Thyroid gland (tissue), 4 donors: ENCODE measurements at regions not wholly inside any gene's neighbourhood (a gene's known extent, or its start where the extent isn't known, plus 50 kb on each side); places are given as distances from the start of the nearest gene placed in this dataset.

ENCODE experiments used
- POLR2A ChIP-seq, 2 donors: fragments of 450-650 bp; IDR thresholded peaks; one replicate each; pipeline ENCODE4 v1.6.1; 2017; ENCODE audit warnings: antibody characterized with exemption in 2 of 2, mild to moderate bottlenecking in 2 of 2, moderate library complexity in 1 of 2
- TF ChIP-seq, protein P1 (sequence below), 6 experiments: fragments of 200-600 bp in 3 of 6; fragments of 450-650 bp in 3 of 6; sonication (generic) in 3 of 6; IDR thresholded peaks; one replicate each; pipeline ENCODE4 v1.5.1; 2016 to 2019; ENCODE audit warnings: antibody characterized with exemption in 6 of 6, mild to moderate bottlenecking in 2 of 6, inconsistent platforms in 1 of 6, moderate library complexity in 1 of 6

GRCh38 chr6:82458147-82458546 lies 94.5 kb downstream of the TPBG start:
- TF ChIP-seq POLR2A (IDR thresholded peaks at IDR 0.05) = no peak
- TF ChIP-seq, protein P1, sequence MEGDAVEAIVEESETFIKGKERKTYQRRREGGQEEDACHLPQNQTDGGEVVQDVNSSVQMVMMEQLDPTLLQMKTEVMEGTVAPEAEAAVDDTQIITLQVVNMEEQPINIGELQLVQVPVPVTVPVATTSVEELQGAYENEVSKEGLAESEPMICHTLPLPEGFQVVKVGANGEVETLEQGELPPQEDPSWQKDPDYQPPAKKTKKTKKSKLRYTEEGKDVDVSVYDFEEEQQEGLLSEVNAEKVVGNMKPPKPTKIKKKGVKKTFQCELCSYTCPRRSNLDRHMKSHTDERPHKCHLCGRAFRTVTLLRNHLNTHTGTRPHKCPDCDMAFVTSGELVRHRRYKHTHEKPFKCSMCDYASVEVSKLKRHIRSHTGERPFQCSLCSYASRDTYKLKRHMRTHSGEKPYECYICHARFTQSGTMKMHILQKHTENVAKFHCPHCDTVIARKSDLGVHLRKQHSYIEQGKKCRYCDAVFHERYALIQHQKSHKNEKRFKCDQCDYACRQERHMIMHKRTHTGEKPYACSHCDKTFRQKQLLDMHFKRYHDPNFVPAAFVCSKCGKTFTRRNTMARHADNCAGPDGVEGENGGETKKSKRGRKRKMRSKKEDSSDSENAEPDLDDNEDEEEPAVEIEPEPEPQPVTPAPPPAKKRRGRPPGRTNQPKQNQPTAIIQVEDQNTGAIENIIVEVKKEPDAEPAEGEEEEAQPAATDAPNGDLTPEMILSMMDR (IDR thresholded peaks at IDR 0.05) = no peak
